ENCODE measurements at regions not wholly inside any gene's neighbourhood (a gene's known extent, or its start where the extent isn't known, plus 50 kb on each side); places are given as distances from the start of the nearest gene placed in this dataset.

- H3K4me2 ChIP-seq (ENCODE audit: low read depth, low read length, poor library complexity, severe bottlenecking): no peak overlapping the region
- no peak overlapping the region for H3K9ac ChIP-seq (ENCODE audit: low read depth, low read length, poor library complexity, severe bottlenecking)
- no peaks in the 10 kb centered on the region for H3K9me3 ChIP-seq (ENCODE audit: insufficient read depth, low read depth, low read length)
- H4K20me1 ChIP-seq (ENCODE audit: insufficient read depth, low read length, poor library complexity, severe bottlenecking): no peaks in the 10 kb centered on the region
- H3K27me3 ChIP-seq (ENCODE audit: insufficient read depth, low read length, poor library complexity, severe bottlenecking): no peaks in the 10 kb centered on the region
- H3K9me2 ChIP-seq (replicated peaks; ENCODE audit: low read depth, low read length): no peaks in the 10 kb centered on the region
- no peaks in the 10 kb centered on the region for H3K4me1 ChIP-seq (ENCODE audit: insufficient read depth, low read length, poor library complexity, severe bottlenecking)
- TF ChIP-seq, protein P1, sequence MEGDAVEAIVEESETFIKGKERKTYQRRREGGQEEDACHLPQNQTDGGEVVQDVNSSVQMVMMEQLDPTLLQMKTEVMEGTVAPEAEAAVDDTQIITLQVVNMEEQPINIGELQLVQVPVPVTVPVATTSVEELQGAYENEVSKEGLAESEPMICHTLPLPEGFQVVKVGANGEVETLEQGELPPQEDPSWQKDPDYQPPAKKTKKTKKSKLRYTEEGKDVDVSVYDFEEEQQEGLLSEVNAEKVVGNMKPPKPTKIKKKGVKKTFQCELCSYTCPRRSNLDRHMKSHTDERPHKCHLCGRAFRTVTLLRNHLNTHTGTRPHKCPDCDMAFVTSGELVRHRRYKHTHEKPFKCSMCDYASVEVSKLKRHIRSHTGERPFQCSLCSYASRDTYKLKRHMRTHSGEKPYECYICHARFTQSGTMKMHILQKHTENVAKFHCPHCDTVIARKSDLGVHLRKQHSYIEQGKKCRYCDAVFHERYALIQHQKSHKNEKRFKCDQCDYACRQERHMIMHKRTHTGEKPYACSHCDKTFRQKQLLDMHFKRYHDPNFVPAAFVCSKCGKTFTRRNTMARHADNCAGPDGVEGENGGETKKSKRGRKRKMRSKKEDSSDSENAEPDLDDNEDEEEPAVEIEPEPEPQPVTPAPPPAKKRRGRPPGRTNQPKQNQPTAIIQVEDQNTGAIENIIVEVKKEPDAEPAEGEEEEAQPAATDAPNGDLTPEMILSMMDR (conservative IDR thresholded peaks at IDR 0.05; ENCODE audit: low read length): no peak
- no peak for TF ChIP-seq EZH2phosphoT487 (IDR thresholded peaks at IDR 0.05; ENCODE audit: borderline replicate concordance)
- H3F3A ChIP-seq (ENCODE audit: low read depth): no peaks in the 10 kb centered on the region
- no peaks in the 10 kb centered on the region for H3K79me2 ChIP-seq (ENCODE audit: insufficient read depth, low read length)
- no peaks in the 10 kb centered on the region for H3K36me3 ChIP-seq (ENCODE audit: insufficient read depth, low read length)
- no peak overlapping the region for H2AFZ ChIP-seq (ENCODE audit: low read length)
- no peak overlapping the region for H3K4me3 ChIP-seq (ENCODE audit: low read length, poor library complexity, severe bottlenecking)
Measured at GRCh38 chr18:8890957-8891464, 185.7 kb downstream of the MTCL1 start.

DNA sequence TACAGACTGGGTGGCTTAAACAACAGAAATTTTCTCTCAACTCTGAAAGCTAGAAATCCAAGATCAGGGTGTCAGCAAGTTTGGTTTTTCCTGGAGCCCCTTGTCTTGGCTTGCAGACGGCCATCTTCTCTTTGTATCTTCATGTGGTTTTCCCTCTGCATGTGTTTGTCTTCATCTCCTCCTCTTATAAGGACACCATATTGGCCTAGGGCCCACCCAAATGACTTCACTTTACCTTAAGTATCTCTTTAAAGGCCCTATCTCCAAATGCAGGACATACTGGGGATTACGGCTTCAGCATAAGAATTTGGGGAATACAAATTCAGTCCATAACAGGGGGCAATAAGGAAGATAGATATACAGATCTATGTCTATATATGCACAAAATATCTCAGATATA is 187.9 kb downstream of the MTCL1 start:
- no peaks in the 10 kb centered on the region for H3K9me3 ChIP-seq (ENCODE audit: insufficient read depth, low read depth, low read length)
- no peaks in the 10 kb centered on the region for H3K79me2 ChIP-seq (ENCODE audit: insufficient read depth, low read length)
- no peaks in the 10 kb centered on the region for H3K4me1 ChIP-seq (ENCODE audit: insufficient read depth, low read length, poor library complexity, severe bottlenecking)
- no peaks in the 10 kb centered on the region for H3K9me2 ChIP-seq (replicated peaks; ENCODE audit: low read depth, low read length)
- TF ChIP-seq, protein P1 (conservative IDR thresholded peaks at IDR 0.05; ENCODE audit: low read length): no peak
- no peak for TF ChIP-seq EZH2phosphoT487 (IDR thresholded peaks at IDR 0.05; ENCODE audit: borderline replicate concordance)
- no peak overlapping the region for H3K4me2 ChIP-seq (ENCODE audit: low read depth, low read length, poor library complexity, severe bottlenecking)
- H4K20me1 ChIP-seq (ENCODE audit: insufficient read depth, low read length, poor library complexity, severe bottlenecking): no peaks in the 10 kb centered on the region
- H3K4me3 ChIP-seq (ENCODE audit: low read length, poor library complexity, severe bottlenecking): no peak overlapping the region
- H3K27me3 ChIP-seq (ENCODE audit: insufficient read depth, low read length, poor library complexity, severe bottlenecking): no peaks in the 10 kb centered on the region
- no peaks in the 10 kb centered on the region for H3F3A ChIP-seq (ENCODE audit: low read depth)
- H3K9ac ChIP-seq (ENCODE audit: low read depth, low read length, poor library complexity, severe bottlenecking): no peak overlapping the region
- H2AFZ ChIP-seq (ENCODE audit: low read length): no peak overlapping the region
- no peaks in the 10 kb centered on the region for H3K36me3 ChIP-seq (ENCODE audit: insufficient read depth, low read length)

DNA sequence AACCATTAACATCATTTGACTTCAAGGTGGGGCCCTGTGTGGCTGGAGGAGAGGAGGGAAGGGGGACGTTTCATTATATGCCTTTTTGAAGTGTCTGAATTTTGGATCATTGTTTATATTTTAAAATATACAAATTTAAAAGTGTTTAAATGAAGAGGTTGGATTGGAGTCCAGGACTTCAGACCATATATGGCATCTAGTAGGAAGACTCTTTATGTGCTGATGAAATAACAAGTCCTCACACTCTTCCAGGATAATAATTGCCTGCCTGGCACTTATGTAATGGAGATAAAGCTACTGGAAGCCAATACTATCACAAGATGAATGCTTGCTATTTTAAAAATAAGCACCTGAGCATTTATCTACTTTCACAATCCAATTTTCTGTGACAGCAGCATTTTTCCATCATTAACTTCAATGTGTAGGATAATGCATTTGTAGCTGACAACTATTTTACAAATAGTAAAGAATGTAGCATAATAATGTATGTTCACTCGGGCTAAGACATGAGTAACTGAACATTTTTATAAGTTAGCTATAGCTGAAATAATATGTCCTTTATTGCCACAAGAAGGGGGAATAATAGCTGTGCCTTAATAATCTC is 188.4 kb downstream of the MTCL1 start:
- no peak overlapping the region for H2AFZ ChIP-seq (ENCODE audit: low read length)
- H3K4me2 ChIP-seq (ENCODE audit: low read depth, low read length, poor library complexity, severe bottlenecking): no peak overlapping the region
- H3K4me3 ChIP-seq (ENCODE audit: low read length, poor library complexity, severe bottlenecking): no peak overlapping the region
- H3K9me2 ChIP-seq (replicated peaks; ENCODE audit: low read depth, low read length): no peaks in the 10 kb centered on the region
- no peaks in the 10 kb centered on the region for H4K20me1 ChIP-seq (ENCODE audit: insufficient read depth, low read length, poor library complexity, severe bottlenecking)
- no peaks in the 10 kb centered on the region for H3K4me1 ChIP-seq (ENCODE audit: insufficient read depth, low read length, poor library complexity, severe bottlenecking)
- H3F3A ChIP-seq (ENCODE audit: low read depth): no peaks in the 10 kb centered on the region
- no peaks in the 10 kb centered on the region for H3K79me2 ChIP-seq (ENCODE audit: insufficient read depth, low read length)
- TF ChIP-seq, protein P1 (conservative IDR thresholded peaks at IDR 0.05; ENCODE audit: low read length): no peak
- no peak for TF ChIP-seq EZH2phosphoT487 (IDR thresholded peaks at IDR 0.05; ENCODE audit: borderline replicate concordance)
- H3K27me3 ChIP-seq (ENCODE audit: insufficient read depth, low read length, poor library complexity, severe bottlenecking): no peaks in the 10 kb centered on the region
- H3K9ac ChIP-seq (ENCODE audit: low read depth, low read length, poor library complexity, severe bottlenecking): no peak overlapping the region
- H3K9me3 ChIP-seq (ENCODE audit: insufficient read depth, low read depth, low read length): no peaks in the 10 kb centered on the region
- no peaks in the 10 kb centered on the region for H3K36me3 ChIP-seq (ENCODE audit: insufficient read depth, low read length)
